ENCODE measurements at regions not wholly inside any gene's neighbourhood (a gene's known extent, or its start where the extent isn't known, plus 50 kb on each side); places are given as distances from the start of the nearest gene placed in this dataset.

GRCh38 chr7:125386211-125386610 is 456.6 kb upstream of the POT1 start:
- no peak for DNase-seq (ENCODE audit: low spot score)
- in situ Hi-C loops (cut with MboI; ENCODE audit: low pct_unique_long_range_greater_than_20kb, low sequenced_read_pairs, unreplicated experiment): no loop called here
- TF ChIP-seq, protein P1, sequence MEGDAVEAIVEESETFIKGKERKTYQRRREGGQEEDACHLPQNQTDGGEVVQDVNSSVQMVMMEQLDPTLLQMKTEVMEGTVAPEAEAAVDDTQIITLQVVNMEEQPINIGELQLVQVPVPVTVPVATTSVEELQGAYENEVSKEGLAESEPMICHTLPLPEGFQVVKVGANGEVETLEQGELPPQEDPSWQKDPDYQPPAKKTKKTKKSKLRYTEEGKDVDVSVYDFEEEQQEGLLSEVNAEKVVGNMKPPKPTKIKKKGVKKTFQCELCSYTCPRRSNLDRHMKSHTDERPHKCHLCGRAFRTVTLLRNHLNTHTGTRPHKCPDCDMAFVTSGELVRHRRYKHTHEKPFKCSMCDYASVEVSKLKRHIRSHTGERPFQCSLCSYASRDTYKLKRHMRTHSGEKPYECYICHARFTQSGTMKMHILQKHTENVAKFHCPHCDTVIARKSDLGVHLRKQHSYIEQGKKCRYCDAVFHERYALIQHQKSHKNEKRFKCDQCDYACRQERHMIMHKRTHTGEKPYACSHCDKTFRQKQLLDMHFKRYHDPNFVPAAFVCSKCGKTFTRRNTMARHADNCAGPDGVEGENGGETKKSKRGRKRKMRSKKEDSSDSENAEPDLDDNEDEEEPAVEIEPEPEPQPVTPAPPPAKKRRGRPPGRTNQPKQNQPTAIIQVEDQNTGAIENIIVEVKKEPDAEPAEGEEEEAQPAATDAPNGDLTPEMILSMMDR (IDR thresholded peaks at IDR 0.05; ENCODE audit: extremely low read depth, insufficient read depth, missing control alignments): no peak

- TF ChIP-seq, protein P1 (IDR thresholded peaks at IDR 0.05; ENCODE audit: extremely low read depth, insufficient read depth, missing control alignments): peak; percentile 37
- peak; percentile 7 for DNase-seq (ENCODE audit: low spot score)
- in situ Hi-C loops (cut with MboI; ENCODE audit: low pct_unique_long_range_greater_than_20kb, low sequenced_read_pairs, unreplicated experiment): no loop called here
Observed at GRCh38 chr7:125383324-125383723, 453.7 kb upstream of the POT1 start.

DNA sequence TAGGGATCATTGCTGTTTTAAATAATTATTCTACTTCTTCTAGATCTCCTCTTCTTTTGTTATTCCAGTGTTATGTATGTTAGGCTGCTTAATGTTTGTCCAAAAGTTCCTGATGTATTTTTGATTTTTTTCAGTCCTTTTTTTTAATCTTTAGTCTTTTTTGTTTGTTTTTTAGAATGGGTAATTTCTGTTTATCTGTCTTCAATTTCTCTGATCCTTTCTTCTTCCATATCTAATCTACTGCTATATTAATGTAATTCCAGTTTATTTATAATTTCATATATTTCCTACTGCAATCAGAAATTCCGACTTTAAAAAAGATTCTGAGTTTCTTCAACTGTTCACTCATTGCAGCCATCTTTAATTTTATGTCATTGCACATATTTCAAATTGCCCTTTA is 452.8 kb upstream of the POT1 start:
- TF ChIP-seq, protein P1 (IDR thresholded peaks at IDR 0.05; ENCODE audit: extremely low read depth, insufficient read depth, missing control alignments): no peak

GRCh38 chr7:125375942-125376341 is 446.3 kb upstream of the POT1 start:
- TF ChIP-seq, protein P1 (IDR thresholded peaks at IDR 0.05; ENCODE audit: extremely low read depth, insufficient read depth, missing control alignments): no peak
- no peak for DNase-seq (ENCODE audit: low spot score)
- in situ Hi-C loops (cut with MboI; ENCODE audit: low pct_unique_long_range_greater_than_20kb, low sequenced_read_pairs, unreplicated experiment): no loop called here

More for the DNA sequence above, 452.8 kb upstream of the POT1 start:
- in situ Hi-C loops (cut with MboI; ENCODE audit: low pct_unique_long_range_greater_than_20kb, low sequenced_read_pairs, unreplicated experiment): no loop called here
- no peak for DNase-seq (ENCODE audit: low spot score)

DNA sequence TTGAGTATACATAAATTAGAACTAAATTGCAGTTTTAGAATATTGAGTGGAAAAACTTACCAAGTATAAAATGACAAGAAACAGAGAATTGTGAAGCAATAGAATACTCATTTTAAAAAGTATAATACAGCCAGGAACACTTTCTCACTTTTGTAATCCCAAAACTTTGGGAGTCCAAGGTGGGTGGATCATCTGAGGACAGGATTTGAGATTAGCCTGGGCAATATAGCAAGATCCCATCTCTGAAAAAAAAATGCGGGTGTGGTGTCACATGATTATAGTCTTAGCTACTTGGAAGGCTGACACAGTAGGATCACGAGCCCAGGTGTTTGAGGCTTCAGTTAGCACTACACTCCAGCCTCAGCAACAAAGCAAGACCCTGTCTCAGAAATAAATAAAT is 440.9 kb upstream of the POT1 start:
- TF ChIP-seq, protein P1 (IDR thresholded peaks at IDR 0.05; ENCODE audit: extremely low read depth, insufficient read depth, missing control alignments): no peak
- DNase-seq (ENCODE audit: low spot score): no peak
- in situ Hi-C loops (cut with MboI; ENCODE audit: low pct_unique_long_range_greater_than_20kb, low sequenced_read_pairs, unreplicated experiment): no loop called here

DNA sequence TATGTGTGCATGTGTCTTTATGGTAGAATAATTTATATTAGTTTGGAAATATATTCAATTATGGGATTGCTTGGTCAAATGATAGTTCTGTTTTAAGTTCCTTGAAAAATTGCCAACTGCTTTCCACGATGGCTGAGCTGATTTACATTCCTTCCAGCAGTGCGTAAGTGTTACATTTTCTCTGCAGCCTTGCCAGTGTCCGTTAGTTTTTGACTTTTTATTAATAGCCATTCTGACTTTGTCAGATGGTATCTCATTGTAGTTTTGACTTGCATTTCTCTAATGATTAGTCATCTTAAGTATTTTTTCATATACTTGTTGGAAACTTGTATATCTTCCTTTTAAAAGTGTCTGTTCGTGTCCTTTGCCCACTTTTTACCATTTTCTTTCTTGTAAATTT is 434.2 kb upstream of the POT1 start:
- TF ChIP-seq, protein P1 (IDR thresholded peaks at IDR 0.05; ENCODE audit: extremely low read depth, insufficient read depth, missing control alignments): no peak
- DNase-seq (ENCODE audit: low spot score): no peak
- in situ Hi-C loops (cut with MboI; ENCODE audit: low pct_unique_long_range_greater_than_20kb, low sequenced_read_pairs, unreplicated experiment): no loop called here
